Nephron progenitor cell (in vitro differentiated cells): ENCODE measurements at regions not wholly inside any gene's neighbourhood (a gene's known extent, or its start where the extent isn't known, plus 50 kb on each side); places are given as distances from the start of the nearest gene placed in this dataset.

ENCODE experiments used
- DNase-seq: peaks from one replicate; pipeline ENCODE4 v3.0.0; 2021
- H3K27ac Mint-ChIP-seq: 2 replicates; pipeline ENCODE4 v1.8.0; 2021; ENCODE audit warnings: mild to moderate bottlenecking, moderate library complexity, mixed read lengths
- H3K27me3 Mint-ChIP-seq: 2 replicates; pipeline ENCODE4 v1.8.0; 2021; ENCODE audit warnings: mild to moderate bottlenecking, low read depth, mixed read lengths; ENCODE audit not compliant: poor library complexity
- H3K36me3 Mint-ChIP-seq: 2 replicates; pipeline ENCODE4 v1.8.0; 2021; ENCODE audit warnings: low read depth, mixed read lengths
- H3K4me1 Mint-ChIP-seq: 2 replicates; pipeline ENCODE4 v1.8.0; 2021; ENCODE audit warnings: mixed read lengths
- H3K4me3 Mint-ChIP-seq: 2 replicates; pipeline ENCODE4 v1.8.0; 2021; ENCODE audit warnings: mild to moderate bottlenecking, moderate library complexity, mixed read lengths
- H3K9me3 Mint-ChIP-seq: 2 replicates; pipeline ENCODE4 v1.8.0; 2021; ENCODE audit warnings: mild to moderate bottlenecking, moderate library complexity, mixed read lengths
- TF ChIP-seq, protein P1 (sequence below): fragments of 200-600 bp; sonication (generic); IDR thresholded peaks from 2 replicates; pipeline ENCODE4 v1.5.0; 2021; ENCODE audit warnings: antibody characterized with exemption

DNA sequence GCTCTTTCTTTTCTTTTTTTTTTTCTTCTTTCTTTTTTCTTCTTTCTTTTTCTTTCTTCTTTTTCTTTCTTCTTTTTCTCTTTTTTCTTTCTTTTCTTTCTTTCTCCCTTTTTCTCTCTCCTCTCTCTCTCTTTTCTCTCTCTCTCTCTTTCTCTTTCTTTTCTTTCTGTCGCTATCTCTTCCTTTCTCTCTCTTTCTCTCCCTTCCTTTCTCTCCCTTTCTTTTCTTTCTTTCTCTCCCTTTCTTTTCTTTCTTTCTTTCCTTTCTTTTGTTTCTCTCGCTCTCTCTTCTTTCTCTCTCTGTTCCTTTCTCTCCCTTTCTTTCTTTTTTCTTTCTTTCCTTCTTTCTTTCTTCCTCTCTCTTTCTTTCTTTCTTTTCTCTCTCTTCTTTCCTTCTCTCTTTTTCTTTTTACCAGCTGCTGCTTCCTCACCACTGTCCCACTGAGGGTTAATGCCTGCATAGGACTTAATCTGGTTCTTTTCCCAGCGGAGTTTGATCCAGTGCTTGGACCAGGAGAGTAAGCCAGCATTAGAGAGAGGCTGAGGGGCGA lies 145.4 kb upstream of the SIX2 start:
- TF ChIP-seq, protein P1, sequence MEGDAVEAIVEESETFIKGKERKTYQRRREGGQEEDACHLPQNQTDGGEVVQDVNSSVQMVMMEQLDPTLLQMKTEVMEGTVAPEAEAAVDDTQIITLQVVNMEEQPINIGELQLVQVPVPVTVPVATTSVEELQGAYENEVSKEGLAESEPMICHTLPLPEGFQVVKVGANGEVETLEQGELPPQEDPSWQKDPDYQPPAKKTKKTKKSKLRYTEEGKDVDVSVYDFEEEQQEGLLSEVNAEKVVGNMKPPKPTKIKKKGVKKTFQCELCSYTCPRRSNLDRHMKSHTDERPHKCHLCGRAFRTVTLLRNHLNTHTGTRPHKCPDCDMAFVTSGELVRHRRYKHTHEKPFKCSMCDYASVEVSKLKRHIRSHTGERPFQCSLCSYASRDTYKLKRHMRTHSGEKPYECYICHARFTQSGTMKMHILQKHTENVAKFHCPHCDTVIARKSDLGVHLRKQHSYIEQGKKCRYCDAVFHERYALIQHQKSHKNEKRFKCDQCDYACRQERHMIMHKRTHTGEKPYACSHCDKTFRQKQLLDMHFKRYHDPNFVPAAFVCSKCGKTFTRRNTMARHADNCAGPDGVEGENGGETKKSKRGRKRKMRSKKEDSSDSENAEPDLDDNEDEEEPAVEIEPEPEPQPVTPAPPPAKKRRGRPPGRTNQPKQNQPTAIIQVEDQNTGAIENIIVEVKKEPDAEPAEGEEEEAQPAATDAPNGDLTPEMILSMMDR: no peak
- Mint-ChIP-seq H3K4me3 (no peak overlapping the region), H3K27ac (no peak overlapping the region), H3K36me3 (peaks cover 10% of the 10 kb centered on the region), H3K4me1 (peaks cover 5% of the 10 kb centered on the region), H3K9me3 (peaks cover 23% of the 10 kb centered on the region), H3K27me3 (peaks cover 22% of the 10 kb centered on the region)
- no peak for DNase-seq

DNA sequence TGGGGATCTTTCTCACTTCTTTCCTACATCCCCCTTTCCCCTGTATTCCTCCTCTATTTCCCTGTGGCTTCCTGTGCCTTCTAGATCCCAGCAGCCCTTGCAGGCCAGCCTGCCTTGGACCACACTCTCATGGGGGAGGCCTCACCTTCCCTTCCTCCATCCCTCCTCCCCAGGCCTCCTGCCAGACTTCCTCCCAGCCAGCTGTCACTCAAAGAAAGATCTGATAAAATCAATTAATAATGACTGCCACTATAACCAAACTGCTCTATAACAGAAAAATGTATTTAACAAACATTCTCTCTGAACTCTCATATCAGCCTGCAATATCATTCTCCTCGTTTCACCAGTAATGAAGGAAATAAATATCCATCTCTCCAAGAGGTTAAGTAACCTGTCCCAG lies 144.9 kb upstream of the SIX2 start:
- Mint-ChIP-seq H3K9me3 (peaks cover 27% of the 10 kb centered on the region), H3K4me1 (peaks cover 5% of the 10 kb centered on the region), H3K27me3 (peaks cover 22% of the 10 kb centered on the region), H3K27ac (no peak overlapping the region), H3K4me3 (no peak overlapping the region), H3K36me3 (peaks cover 10% of the 10 kb centered on the region)
- no peak for DNase-seq
- TF ChIP-seq, protein P1: no peak

- no peak overlapping the region for H3K4me3 Mint-ChIP-seq
- no peak for DNase-seq
- peaks cover 5% of the 10 kb centered on the region for H3K4me1 Mint-ChIP-seq
- peaks cover 26% of the 10 kb centered on the region for H3K27me3 Mint-ChIP-seq
- no peak overlapping the region for H3K27ac Mint-ChIP-seq
- peaks cover 10% of the 10 kb centered on the region for H3K36me3 Mint-ChIP-seq
- H3K9me3 Mint-ChIP-seq: peaks cover 37% of the 10 kb centered on the region
- TF ChIP-seq, protein P1: no peak
Measured at GRCh38 chr2:45153121-45153520, 143.9 kb upstream of the SIX2 start.

- TF ChIP-seq, protein P1: no peak
- DNase-seq: no peak
- Mint-ChIP-seq H3K4me1 (peaks cover 5% of the 10 kb centered on the region), H3K9me3 (peaks cover 41% of the 10 kb centered on the region), H3K4me3 (no peak overlapping the region), H3K36me3 (peaks cover 10% of the 10 kb centered on the region), H3K27me3 (peaks cover 28% of the 10 kb centered on the region), H3K27ac (no peak overlapping the region)
Measured at GRCh38 chr2:45152691-45153090, 143.4 kb upstream of the SIX2 start.

DNA sequence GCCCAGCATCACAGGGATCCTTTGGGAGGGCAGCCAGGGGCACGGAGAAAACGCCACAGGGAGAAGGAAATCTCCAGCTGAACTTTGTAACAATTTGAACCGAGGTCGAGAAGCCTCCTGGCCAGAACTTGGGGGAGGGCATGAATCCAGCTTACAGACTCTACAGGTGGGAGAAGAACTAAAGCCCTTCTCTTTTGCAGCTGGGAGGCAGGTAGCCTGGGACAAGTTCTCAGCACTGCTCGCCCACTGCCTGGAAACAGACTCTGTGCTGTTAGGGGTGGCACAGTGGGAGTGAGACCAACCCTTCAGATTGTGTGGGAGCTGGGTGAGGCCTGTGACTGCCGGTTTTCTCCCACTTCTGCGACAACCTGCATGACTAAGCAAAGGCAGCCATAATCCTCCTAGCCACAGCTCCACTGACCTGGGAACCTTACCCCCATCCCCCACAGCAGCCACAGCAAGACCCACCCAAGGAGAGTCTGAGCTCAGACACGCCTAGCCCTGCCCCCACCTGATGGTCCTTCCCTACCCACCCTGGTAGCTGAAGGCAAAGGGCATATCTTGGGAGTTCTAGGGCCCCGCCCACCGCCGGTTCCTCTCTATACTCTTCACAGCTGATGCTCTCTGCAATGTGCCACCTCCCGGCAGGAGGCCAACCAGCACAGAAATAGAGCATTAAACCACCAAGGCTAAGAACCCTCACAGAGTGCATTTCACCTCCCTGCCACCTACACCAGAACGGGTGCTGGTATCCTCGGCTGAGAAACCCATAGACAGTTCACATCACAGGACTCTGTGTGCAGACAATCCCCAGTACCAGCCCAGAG lies 136.0 kb upstream of the SIX2 start:
- DNase-seq: no peak
- H3K4me1 Mint-ChIP-seq: peaks cover 20% of the 10 kb centered on the region
- no peak overlapping the region for H3K27ac Mint-ChIP-seq
- no peak overlapping the region for H3K4me3 Mint-ChIP-seq
- TF ChIP-seq, protein P1: no peak
- peaks cover 44% of the 10 kb centered on the region for H3K9me3 Mint-ChIP-seq
- H3K27me3 Mint-ChIP-seq: peaks cover 46% of the 10 kb centered on the region
- peaks cover 11% of the 10 kb centered on the region for H3K36me3 Mint-ChIP-seq
